Ovary (tissue), 7 donors: ENCODE measurements at regions not wholly inside any gene's neighbourhood (a gene's known extent, or its start where the extent isn't known, plus 50 kb on each side); places are given as distances from the start of the nearest gene placed in this dataset.

Experiments used
- DNase-seq, 5 donors: peaks; one replicate each; pipeline ENCODE4 v3.0.0-alpha.2; 2019 to 2020
- H3K27ac ChIP-seq, 2 donors: fragments of 200-600 bp; one replicate each; pipeline versions ENCODE4 v1.5.1 to v1.8.0; 2019 to 2022
- H3K27me3 ChIP-seq: fragments of 200-600 bp; one replicate; pipeline ENCODE4 v1.8.0; 2022
- H3K36me3 ChIP-seq: fragments of 200-600 bp; sonication (generic); one replicate; pipeline ENCODE4 v1.5.1; 2019
- H3K4me1 ChIP-seq: one replicate; pipeline ENCODE4 v1.8.1; 2013; ENCODE audit warnings: mild to moderate bottlenecking, moderate library complexity; ENCODE audit not compliant: insufficient read depth
- H3K4me3 ChIP-seq: fragments of 200-600 bp; sonication (generic); one replicate; pipeline ENCODE4 v1.5.1; 2017
- H3K9me3 ChIP-seq, 2 donors: fragments of 200-600 bp in 1 of 2; sonication (generic) in 1 of 2; one replicate each; pipeline versions ENCODE4 v1.5.1 to v1.8.1; 2013 to 2019; ENCODE audit warnings: mild to moderate bottlenecking in 1 of 2, moderate library complexity in 1 of 2
- CTCF ChIP-seq, 3 donors: fragments of 450-650 bp in 2 of 3; fragments of 200-600 bp in 1 of 3; IDR thresholded peaks; one replicate each; pipeline versions ENCODE4 v1.5.1 to v1.8.0; 2016 to 2022; ENCODE audit warnings: antibody characterized with exemption in 3 of 3, mild to moderate bottlenecking in 1 of 3
- EP300 ChIP-seq: sonication (generic); formaldehyde crosslinking; IDR thresholded peaks from one replicate; pipeline ENCODE4 v1.6.1; 2017; ENCODE audit warnings: antibody characterized with exemption
- POLR2A ChIP-seq: fragments of 450-650 bp; IDR thresholded peaks from one replicate; pipeline ENCODE4 v1.6.1; 2017; ENCODE audit warnings: antibody characterized with exemption, mild to moderate bottlenecking, moderate library complexity
- WGBS, 3 donors: extraction: QIAGEN DNeasy Blood & Tissue Kit in 1 of 3; methylation state at CpG; one replicate each; pipeline versions ENCODE4 v1.1.5 to v1.1.7; 2013 to 2017; 5-methylcytosine and 5-hydroxymethylcytosine counted together
- intact Hi-C, 4 donors: fragments of 100-400 bp; cut with DNase I; formaldehyde crosslinking; loops; one replicate each; pipeline versions ENCODE4 v1.11.0 to v1.15.1; 2022 to 2023
- donor health status: DM: no; HTN: no; CAD: no; lungs with moderate emphysema.
- donor health status: DM: no; HTN: no; CAD: no.
- donor health status: Bipolar disorder and iron deficiency.
- donor health status: DM: no; HTN: no; CAD: no.
- donor health status: DM: yes; HTN: yes; CAD: no.

- intact Hi-C loops: no loop called here
- no peaks in the 10 kb centered on the region for H3K27me3 ChIP-seq
- H3K4me1 ChIP-seq: no peaks in the 10 kb centered on the region
- no peak overlapping the region for H3K4me3 ChIP-seq
- no peak for DNase-seq
- H3K36me3 ChIP-seq: no peaks in the 10 kb centered on the region
- no peak overlapping the region for H3K27ac ChIP-seq
- no peak for TF ChIP-seq EP300
- no peak for TF ChIP-seq CTCF (IDR thresholded peaks at IDR 0.05)
- TF ChIP-seq POLR2A: no peak
- no peaks in the 10 kb centered on the region for H3K9me3 ChIP-seq
Observed at GRCh38 chr2:195326537-195326936, 330.5 kb upstream of the SLC39A10 start.

- Histone ChIP-seq H3K4me1 (no peaks in the 10 kb centered on the region), H3K9me3 (no peaks in the 10 kb centered on the region), H3K27ac (no peak overlapping the region), H3K4me3 (no peak overlapping the region), H3K36me3 (no peaks in the 10 kb centered on the region), H3K27me3 (no peaks in the 10 kb centered on the region)
- intact Hi-C loops: no loop called here
- no peak for DNase-seq
- WGBS, 3 donors: 14 to 18% (median 14%) methylated on average over 4 of the region's 4 CpGs
- no peak for TF ChIP-seq EP300
- TF ChIP-seq CTCF (IDR thresholded peaks at IDR 0.05): no peak
- TF ChIP-seq POLR2A: no peak
Observed at GRCh38 chr2:195322324-195322723, 334.7 kb upstream of the SLC39A10 start.

- Histone ChIP-seq H3K27me3 (no peaks in the 10 kb centered on the region), H3K4me3 (no peak overlapping the region), H3K4me1 (no peaks in the 10 kb centered on the region), H3K27ac (no peak overlapping the region), H3K36me3 (no peaks in the 10 kb centered on the region), H3K9me3 (no peaks in the 10 kb centered on the region)
- no peak for DNase-seq
- TF ChIP-seq CTCF (IDR thresholded peaks at IDR 0.05): no peak
- intact Hi-C loops: no loop called here
- 84 to 92% (median 85%) methylated on average over 1 of the region's 1 CpG for WGBS, 3 donors
Observed at GRCh38 chr2:195320413-195320973, 336.5 kb upstream of the SLC39A10 start.

- Histone ChIP-seq H3K27me3 (no peaks in the 10 kb centered on the region), H3K9me3 (no peaks in the 10 kb centered on the region), H3K4me3 (no peak overlapping the region), H3K36me3 (no peaks in the 10 kb centered on the region), H3K4me1 (no peaks in the 10 kb centered on the region), H3K27ac (no peak overlapping the region)
- 0 to 69% (median 0%) methylated on average over 1 of the region's 1 CpG for WGBS, 3 donors
- TF ChIP-seq CTCF (IDR thresholded peaks at IDR 0.05) (no peak), EP300 (no peak), POLR2A (no peak)
- intact Hi-C loops: no loop called here
- no peak for DNase-seq
Observed at GRCh38 chr2:195319548-195320412, 337.2 kb upstream of the SLC39A10 start.
